Activated CD8-positive, alpha-beta T cell treated with anti-CD3 and anti-CD28 coated beads for 36 hours (primary cell): ENCODE measurements at regions not wholly inside any gene's neighbourhood (a gene's known extent, or its start where the extent isn't known, plus 50 kb on each side); places are given as distances from the start of the nearest gene placed in this dataset.

ENCODE experiments used
- ATAC-seq: fragments of 200-7000 bp; cut with Tn5 transposase; one replicate; pipeline ENCODE4 v1.10.0; 2021; ENCODE audit warnings: mild to moderate bottlenecking, moderate library complexity
- CTCF ChIA-PET: fragments of 350-600 bp; sonication (Branson Sonifier 250); formaldehyde crosslinking; loops from one replicate; lab custom pipeline; 2021; ENCODE audit warnings: antibody characterized with exemption; lab: Charles Lee
- POLR2A ChIA-PET: fragments of 350-600 bp; sonication (Branson Sonifier 250); formaldehyde crosslinking; loops from one replicate; lab custom pipeline; 2021; ENCODE audit warnings: antibody characterized with exemption; lab: Charles Lee
- DNase-seq: peaks from one replicate; pipeline ENCODE4 v3.0.0-alpha.2; 2020
- H3K27ac Mint-ChIP-seq: one replicate; pipeline ENCODE4 v1.8.0; 2021; ENCODE audit warnings: mild to moderate bottlenecking, mixed read lengths
- H3K27me3 Mint-ChIP-seq: one replicate; pipeline ENCODE4 v1.8.0; 2021; ENCODE audit warnings: mixed read lengths
- H3K36me3 Mint-ChIP-seq: one replicate; pipeline ENCODE4 v1.8.0; 2021; ENCODE audit warnings: low read depth, mixed read lengths
- H3K4me1 Mint-ChIP-seq: one replicate; pipeline ENCODE4 v1.8.0; 2021; ENCODE audit warnings: low read depth, mixed read lengths
- H3K4me3 Mint-ChIP-seq: one replicate; pipeline ENCODE4 v1.8.0; 2021; ENCODE audit warnings: mild to moderate bottlenecking, moderate library complexity, mixed read lengths
- H3K9me3 Mint-ChIP-seq: one replicate; pipeline ENCODE4 v1.8.0; 2021; ENCODE audit warnings: mixed read lengths
- intact Hi-C: fragments of 100-400 bp; cut with micrococcal nuclease; formaldehyde crosslinking; loops from one replicate; pipeline ENCODE4 v1.10.0; 2022
- TF ChIP-seq, protein P1 (sequence below): fragments of 200-600 bp; IDR thresholded peaks from one replicate; pipeline ENCODE4 v1.8.0; 2022; ENCODE audit warnings: antibody characterized with exemption, mild to moderate bottlenecking

DNA sequence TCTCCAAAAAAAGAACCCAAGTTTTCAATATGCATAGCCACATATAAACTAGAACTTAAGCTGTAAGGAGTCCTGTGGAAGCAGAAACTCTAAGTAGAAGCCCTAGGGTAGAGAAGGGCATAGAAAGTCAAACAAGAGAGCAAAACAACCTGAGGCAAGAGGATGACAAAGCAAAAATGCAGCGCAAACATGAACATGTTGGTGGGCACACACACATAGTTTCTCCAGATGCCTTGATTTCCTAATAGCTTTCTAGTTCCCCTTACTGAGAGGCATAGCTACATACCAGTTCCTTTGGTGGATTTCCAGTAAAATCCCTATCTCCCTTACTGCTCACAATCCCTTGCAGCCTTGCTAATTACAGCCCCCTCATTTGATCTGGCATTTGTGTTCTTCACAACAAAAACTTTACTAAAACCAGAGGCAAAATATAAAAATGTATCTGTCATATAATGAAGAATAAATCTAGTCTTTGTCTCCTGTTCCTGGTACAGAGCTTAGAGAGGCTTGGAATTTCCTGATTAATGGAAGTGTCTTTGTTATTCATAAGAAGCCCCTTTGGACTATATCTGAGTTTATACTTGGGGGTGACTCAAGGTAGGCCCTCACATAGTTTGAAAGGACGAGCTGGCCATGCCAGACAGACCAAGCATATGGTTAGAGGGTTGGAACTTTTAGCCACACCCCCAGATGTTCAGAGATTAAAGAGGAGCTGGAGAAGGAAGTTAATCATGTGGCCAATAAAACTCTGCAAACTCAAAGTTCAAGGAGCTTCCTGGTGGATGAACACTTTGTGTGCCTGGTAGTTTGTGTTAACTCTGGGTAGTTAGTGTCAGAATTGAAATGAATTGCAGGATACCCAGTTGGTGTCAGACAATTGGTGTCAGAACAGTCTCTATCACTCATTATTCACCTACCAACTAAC lies 52.7 kb upstream of the ZCCHC13 start:
- ChIA-PET POLR2A (no interaction called here), CTCF (interaction anchor here (0.9 to 1.0 kb wide), 2 partner anchors 38 to 93 kb away, joined by 3 read pairs; no protein-coding TSS in a partner anchor)
- intact Hi-C loops: no loop called here
- Mint-ChIP-seq H3K27me3 (no peaks in the 10 kb centered on the region), H3K4me3 (no peak overlapping the region), H3K9me3 (no peaks in the 10 kb centered on the region), H3K36me3 (peaks cover 16% of the 10 kb centered on the region), H3K4me1 (peaks cover 2% of the 10 kb centered on the region), H3K27ac (peak overlapping the region; percentile 55)
- TF ChIP-seq, protein P1, sequence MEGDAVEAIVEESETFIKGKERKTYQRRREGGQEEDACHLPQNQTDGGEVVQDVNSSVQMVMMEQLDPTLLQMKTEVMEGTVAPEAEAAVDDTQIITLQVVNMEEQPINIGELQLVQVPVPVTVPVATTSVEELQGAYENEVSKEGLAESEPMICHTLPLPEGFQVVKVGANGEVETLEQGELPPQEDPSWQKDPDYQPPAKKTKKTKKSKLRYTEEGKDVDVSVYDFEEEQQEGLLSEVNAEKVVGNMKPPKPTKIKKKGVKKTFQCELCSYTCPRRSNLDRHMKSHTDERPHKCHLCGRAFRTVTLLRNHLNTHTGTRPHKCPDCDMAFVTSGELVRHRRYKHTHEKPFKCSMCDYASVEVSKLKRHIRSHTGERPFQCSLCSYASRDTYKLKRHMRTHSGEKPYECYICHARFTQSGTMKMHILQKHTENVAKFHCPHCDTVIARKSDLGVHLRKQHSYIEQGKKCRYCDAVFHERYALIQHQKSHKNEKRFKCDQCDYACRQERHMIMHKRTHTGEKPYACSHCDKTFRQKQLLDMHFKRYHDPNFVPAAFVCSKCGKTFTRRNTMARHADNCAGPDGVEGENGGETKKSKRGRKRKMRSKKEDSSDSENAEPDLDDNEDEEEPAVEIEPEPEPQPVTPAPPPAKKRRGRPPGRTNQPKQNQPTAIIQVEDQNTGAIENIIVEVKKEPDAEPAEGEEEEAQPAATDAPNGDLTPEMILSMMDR: no peak
- DNase-seq (no peak), ATAC-seq (no peak)

DNA sequence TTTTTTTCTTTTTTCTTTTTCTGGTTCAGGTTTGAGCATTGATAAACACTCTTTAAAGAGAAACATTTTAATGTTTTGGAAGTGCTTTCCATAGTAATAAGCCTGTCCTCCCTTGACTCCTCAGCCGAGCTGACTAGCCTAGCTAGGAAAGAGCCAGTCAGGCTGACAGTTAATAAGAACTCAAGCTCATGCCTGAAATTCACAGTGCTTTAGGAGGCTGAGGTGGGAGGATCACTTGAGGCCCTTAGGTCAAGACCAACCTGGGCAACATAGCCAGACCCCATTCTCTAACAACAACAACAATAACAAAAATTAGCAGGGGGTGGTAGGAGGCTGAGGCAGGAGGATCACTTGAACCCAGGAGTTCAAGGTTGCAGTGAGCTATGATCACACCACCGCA lies 53.4 kb upstream of the ZCCHC13 start:
- Mint-ChIP-seq H3K27ac (no peak overlapping the region), H3K27me3 (no peaks in the 10 kb centered on the region), H3K4me1 (peaks cover 2% of the 10 kb centered on the region), H3K9me3 (no peaks in the 10 kb centered on the region), H3K36me3 (peaks cover 10% of the 10 kb centered on the region), H3K4me3 (no peak overlapping the region)
- no peak for ATAC-seq
- ChIA-PET POLR2A (no interaction called here), CTCF (interaction anchor here (0.9 to 1.0 kb wide), 2 partner anchors 38 to 94 kb away, joined by 3 read pairs; no protein-coding TSS in a partner anchor)
- TF ChIP-seq, protein P1: no peak
- no peak for DNase-seq
- intact Hi-C loops: no loop called here

DNA sequence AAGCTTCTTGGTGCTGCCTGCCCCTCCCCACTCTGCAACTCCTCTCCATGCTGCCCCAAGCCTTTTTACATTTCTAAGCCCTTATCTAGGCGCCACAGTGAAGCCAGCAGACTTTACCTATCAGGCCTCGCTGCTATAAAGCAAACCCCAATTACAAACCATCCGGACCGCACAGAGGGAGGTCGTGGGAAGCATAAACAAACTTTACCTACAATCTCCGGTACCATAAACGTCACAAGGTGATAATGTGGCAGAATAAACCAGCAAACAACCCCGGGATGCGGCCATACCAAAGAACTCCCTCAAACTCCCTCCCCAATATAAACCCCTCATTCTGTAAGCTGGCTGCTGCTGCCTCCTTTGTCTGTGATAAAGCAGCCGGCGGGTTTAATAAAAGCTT lies 54.0 kb upstream of the ZCCHC13 start:
- H3K9me3 Mint-ChIP-seq: no peaks in the 10 kb centered on the region
- TF ChIP-seq, protein P1: no peak
- H3K36me3 Mint-ChIP-seq: peaks cover 12% of the 10 kb centered on the region
- H3K27ac Mint-ChIP-seq: no peak overlapping the region
- POLR2A ChIA-PET: no interaction called here
- intact Hi-C loops: no loop called here
- CTCF ChIA-PET: no interaction called here
- no peak for DNase-seq
- H3K4me3 Mint-ChIP-seq: no peak overlapping the region
- H3K4me1 Mint-ChIP-seq: peaks cover 2% of the 10 kb centered on the region
- no peaks in the 10 kb centered on the region for H3K27me3 Mint-ChIP-seq
- ATAC-seq: no peak

DNA sequence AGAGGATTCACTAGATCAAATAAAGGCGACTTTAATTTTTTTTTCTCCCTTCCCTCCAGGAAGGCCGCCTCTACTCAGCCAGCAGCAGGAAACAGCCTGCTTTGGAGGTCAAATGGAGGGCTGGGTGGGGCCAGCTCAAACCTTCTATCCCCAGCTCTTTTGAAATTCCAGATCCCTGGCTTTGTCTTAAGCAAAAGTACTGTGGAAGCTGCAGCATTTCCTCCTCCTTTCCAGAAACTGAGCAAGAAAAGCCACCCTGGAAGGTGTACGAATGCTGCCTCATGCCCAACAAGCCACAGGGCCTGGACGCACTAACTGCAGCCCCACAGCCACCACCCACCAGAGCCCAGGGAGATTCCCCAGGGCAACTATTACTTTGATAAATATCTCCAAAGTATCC lies 55.1 kb upstream of the ZCCHC13 start:
- H3K36me3 Mint-ChIP-seq: peaks cover 10% of the 10 kb centered on the region
- DNase-seq: no peak
- H3K27me3 Mint-ChIP-seq: no peaks in the 10 kb centered on the region
- ATAC-seq: no peak
- ChIA-PET POLR2A (no interaction called here), CTCF (interaction anchor here (0.6 kb wide), 1 partner anchor 119 kb away, joined by 3 read pairs; no protein-coding TSS in a partner anchor)
- H3K27ac Mint-ChIP-seq: no peak overlapping the region
- H3K4me1 Mint-ChIP-seq: peaks cover 1% of the 10 kb centered on the region
- no peaks in the 10 kb centered on the region for H3K9me3 Mint-ChIP-seq
- no peak overlapping the region for H3K4me3 Mint-ChIP-seq
- TF ChIP-seq, protein P1: no peak
- intact Hi-C loops: no loop called here

DNA sequence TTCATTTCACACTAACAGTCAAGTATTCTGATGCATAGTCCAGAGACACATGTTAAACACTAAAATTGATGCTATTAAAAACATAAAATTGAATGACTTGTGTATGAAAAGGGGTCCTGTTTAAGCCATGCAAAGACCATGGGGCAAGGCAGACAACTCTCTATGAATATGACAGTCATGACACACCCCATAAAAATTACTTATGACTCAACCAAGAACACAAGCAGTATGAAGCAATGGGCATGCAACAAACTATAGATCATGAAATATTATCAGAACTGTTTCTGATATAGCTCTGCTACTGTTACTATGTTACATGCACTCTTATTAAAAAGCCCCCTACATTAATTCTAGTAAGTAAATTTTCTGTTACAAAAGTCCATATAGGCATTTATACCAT lies 57.5 kb upstream of the ZCCHC13 start:
- TF ChIP-seq, protein P1: no peak
- no peak for DNase-seq
- ChIA-PET POLR2A (no interaction called here), CTCF (no interaction called here)
- Mint-ChIP-seq H3K27ac (no peak overlapping the region), H3K4me3 (no peak overlapping the region), H3K36me3 (peaks cover 11% of the 10 kb centered on the region), H3K27me3 (no peaks in the 10 kb centered on the region), H3K9me3 (no peaks in the 10 kb centered on the region), H3K4me1 (peaks cover 2% of the 10 kb centered on the region)
- intact Hi-C loops: no loop called here
- no peak for ATAC-seq
